WERI-Rb-1 (cell line): ENCODE measurements at regions not wholly inside any gene's neighbourhood (a gene's known extent, or its start where the extent isn't known, plus 50 kb on each side); places are given as distances from the start of the nearest gene placed in this dataset.

Experiments
- DNase-seq: peaks from one replicate; pipeline ENCODE4 v3.0.0-alpha.2; 2020
- H3K27ac ChIP-seq: fragments of 250-450 bp; sonication (Bioruptor Pico); 2 replicates; pipeline ENCODE4 v1.5.1; 2020; ENCODE audit warnings: mild to moderate bottlenecking, moderate library complexity
- H3K27me3 ChIP-seq: fragments of 250-450 bp; sonication (Bioruptor Pico); 2 replicates; pipeline ENCODE4 v1.5.1; 2021; ENCODE audit warnings: mild to moderate bottlenecking, low read depth, moderate library complexity; ENCODE audit not compliant: insufficient read depth, severe bottlenecking
- H3K36me3 ChIP-seq: fragments of 250-450 bp; sonication (Bioruptor Pico); 2 replicates; pipeline ENCODE4 v1.5.1; 2020; ENCODE audit warnings: mild to moderate bottlenecking, moderate library complexity
- H3K4me3 ChIP-seq: 2 replicates; pipeline ENCODE4 v1.5.1; 2011; ENCODE audit warnings: low read depth, mild to moderate bottlenecking, control low read depth, low read length
- H3K9me3 ChIP-seq: fragments of 250-450 bp; sonication (Bioruptor Pico); 2 replicates; pipeline ENCODE4 v1.5.1; 2021; ENCODE audit warnings: mild to moderate bottlenecking, moderate library complexity; ENCODE audit not compliant: severe bottlenecking
- TF ChIP-seq, protein P1 (sequence below): IDR thresholded peaks from 2 replicates; pipeline ENCODE4 v1.5.1; 2011; ENCODE audit warnings: low read depth, mild to moderate bottlenecking, control low read depth, inconsistent platforms, low read length

DNA sequence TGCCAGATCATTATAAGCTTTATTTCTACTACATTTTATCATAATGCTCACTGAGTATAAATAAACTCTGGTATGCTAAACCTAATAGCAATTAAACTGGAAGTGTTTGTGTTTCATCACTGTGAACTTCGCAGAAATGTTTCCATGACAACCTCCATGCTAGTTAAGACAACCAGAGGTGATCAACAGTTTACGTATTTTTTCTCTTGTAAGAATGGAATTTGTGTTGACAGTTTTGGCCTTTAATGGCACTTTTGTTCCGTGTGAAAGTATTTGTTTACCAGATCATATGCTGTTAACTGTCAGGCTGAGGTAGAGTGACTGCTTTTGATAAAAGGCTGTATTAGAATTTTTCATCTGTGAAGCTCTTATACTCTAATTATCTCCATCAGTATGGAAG, 212.1 kb upstream of the PPP1R3A start:
- TF ChIP-seq, protein P1, sequence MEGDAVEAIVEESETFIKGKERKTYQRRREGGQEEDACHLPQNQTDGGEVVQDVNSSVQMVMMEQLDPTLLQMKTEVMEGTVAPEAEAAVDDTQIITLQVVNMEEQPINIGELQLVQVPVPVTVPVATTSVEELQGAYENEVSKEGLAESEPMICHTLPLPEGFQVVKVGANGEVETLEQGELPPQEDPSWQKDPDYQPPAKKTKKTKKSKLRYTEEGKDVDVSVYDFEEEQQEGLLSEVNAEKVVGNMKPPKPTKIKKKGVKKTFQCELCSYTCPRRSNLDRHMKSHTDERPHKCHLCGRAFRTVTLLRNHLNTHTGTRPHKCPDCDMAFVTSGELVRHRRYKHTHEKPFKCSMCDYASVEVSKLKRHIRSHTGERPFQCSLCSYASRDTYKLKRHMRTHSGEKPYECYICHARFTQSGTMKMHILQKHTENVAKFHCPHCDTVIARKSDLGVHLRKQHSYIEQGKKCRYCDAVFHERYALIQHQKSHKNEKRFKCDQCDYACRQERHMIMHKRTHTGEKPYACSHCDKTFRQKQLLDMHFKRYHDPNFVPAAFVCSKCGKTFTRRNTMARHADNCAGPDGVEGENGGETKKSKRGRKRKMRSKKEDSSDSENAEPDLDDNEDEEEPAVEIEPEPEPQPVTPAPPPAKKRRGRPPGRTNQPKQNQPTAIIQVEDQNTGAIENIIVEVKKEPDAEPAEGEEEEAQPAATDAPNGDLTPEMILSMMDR: no peak
- Histone ChIP-seq H3K4me3 (no peak overlapping the region), H3K27me3 (no peaks in the 10 kb centered on the region), H3K27ac (no peak overlapping the region), H3K9me3 (no peaks in the 10 kb centered on the region), H3K36me3 (no peaks in the 10 kb centered on the region)
- no peak for DNase-seq

GRCh38 chr7:114128880-114129279, 210.1 kb upstream of the PPP1R3A start:
- Histone ChIP-seq H3K27ac (no peak overlapping the region), H3K9me3 (no peaks in the 10 kb centered on the region), H3K4me3 (no peak overlapping the region), H3K36me3 (no peaks in the 10 kb centered on the region), H3K27me3 (no peaks in the 10 kb centered on the region)
- TF ChIP-seq, protein P1: no peak
- no peak for DNase-seq

DNA sequence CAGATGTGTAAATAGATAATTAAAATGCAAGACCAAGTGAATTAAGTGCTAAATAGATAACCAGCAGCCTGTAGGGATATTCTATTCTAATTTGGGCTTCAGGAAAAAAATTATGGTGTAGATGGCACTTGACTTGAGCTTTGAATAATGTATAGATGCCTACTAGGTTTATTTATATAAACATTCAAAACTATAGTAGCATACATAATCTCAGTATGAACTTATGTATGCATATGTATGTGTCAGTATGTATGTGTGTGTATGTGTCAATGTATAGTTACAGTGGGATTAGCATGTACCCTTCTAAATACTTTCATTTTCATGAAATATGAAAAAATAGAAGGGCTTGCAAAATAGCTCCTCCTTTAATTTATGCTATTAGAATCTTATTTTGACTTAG, 207.3 kb upstream of the PPP1R3A start:
- TF ChIP-seq, protein P1: no peak
- no peak overlapping the region for H3K4me3 ChIP-seq
- no peaks in the 10 kb centered on the region for H3K36me3 ChIP-seq
- no peak for DNase-seq
- H3K9me3 ChIP-seq: no peaks in the 10 kb centered on the region
- no peaks in the 10 kb centered on the region for H3K27me3 ChIP-seq
- no peak overlapping the region for H3K27ac ChIP-seq

- TF ChIP-seq, protein P1: no peak
Observed at GRCh38 chr7:114112806-114113205, 194.0 kb upstream of the PPP1R3A start.

GRCh38 chr7:114110666-114111065, 191.9 kb upstream of the PPP1R3A start:
- no peaks in the 10 kb centered on the region for H3K36me3 ChIP-seq
- TF ChIP-seq, protein P1: no peak
- H3K27ac ChIP-seq: no peak overlapping the region
- H3K9me3 ChIP-seq: no peaks in the 10 kb centered on the region
- no peak for DNase-seq
- no peaks in the 10 kb centered on the region for H3K27me3 ChIP-seq
- no peak overlapping the region for H3K4me3 ChIP-seq

More at GRCh38 chr7:114112806-114113205, 194.0 kb upstream of the PPP1R3A start:
- Histone ChIP-seq H3K27me3 (no peaks in the 10 kb centered on the region), H3K9me3 (no peaks in the 10 kb centered on the region), H3K4me3 (no peak overlapping the region), H3K27ac (no peak overlapping the region), H3K36me3 (no peaks in the 10 kb centered on the region)
- no peak for DNase-seq

DNA sequence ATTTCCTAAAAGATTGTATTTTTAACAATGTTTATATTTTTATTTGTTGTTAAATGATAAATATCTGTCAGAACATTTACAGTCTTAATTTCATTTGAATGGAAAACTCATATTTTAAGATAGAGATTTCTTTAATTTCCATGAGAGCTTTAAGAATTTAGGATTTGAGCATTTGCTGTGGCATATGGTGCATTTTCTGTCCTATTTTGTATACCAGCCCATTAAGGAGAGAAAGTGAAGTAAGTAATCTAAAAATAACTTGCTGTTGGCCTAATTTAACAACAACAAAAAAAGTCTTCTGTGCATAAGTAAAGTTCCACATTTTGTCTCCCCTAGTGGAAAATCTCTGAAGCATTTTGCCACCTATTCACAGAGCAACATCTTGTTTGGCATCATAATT, 190.9 kb upstream of the PPP1R3A start:
- Histone ChIP-seq H3K27ac (no peak overlapping the region), H3K4me3 (no peak overlapping the region), H3K27me3 (no peaks in the 10 kb centered on the region), H3K9me3 (no peaks in the 10 kb centered on the region), H3K36me3 (no peaks in the 10 kb centered on the region)
- TF ChIP-seq, protein P1: no peak
- no peak for DNase-seq
